Fibroblast of villous mesenchyme (primary cell): ENCODE measurements at regions not wholly inside any gene's neighbourhood (a gene's known extent, or its start where the extent isn't known, plus 50 kb on each side); places are given as distances from the start of the nearest gene placed in this dataset.

Source experiments
- DNase-seq: peaks from one replicate; pipeline ENCODE4 v3.0.0-alpha.2; 2010; ENCODE audit warnings: low read depth
- H3K4me3 ChIP-seq: 2 replicates; pipeline ENCODE4 v1.5.1; 2011; ENCODE audit warnings: low read depth, mild to moderate bottlenecking, low read length
- CTCF ChIP-seq: IDR thresholded peaks from 2 replicates; pipeline ENCODE4 v1.5.1; 2012; ENCODE audit warnings: low read depth, mild to moderate bottlenecking, low read length; ENCODE audit not compliant: insufficient read depth

- no peak for TF ChIP-seq CTCF
- H3K4me3 ChIP-seq: no peak overlapping the region
- no peak for DNase-seq
These were observed 57.2 kb downstream of the NKX6-1 start for GRCh38 chr4:84441758-84442377.

DNA sequence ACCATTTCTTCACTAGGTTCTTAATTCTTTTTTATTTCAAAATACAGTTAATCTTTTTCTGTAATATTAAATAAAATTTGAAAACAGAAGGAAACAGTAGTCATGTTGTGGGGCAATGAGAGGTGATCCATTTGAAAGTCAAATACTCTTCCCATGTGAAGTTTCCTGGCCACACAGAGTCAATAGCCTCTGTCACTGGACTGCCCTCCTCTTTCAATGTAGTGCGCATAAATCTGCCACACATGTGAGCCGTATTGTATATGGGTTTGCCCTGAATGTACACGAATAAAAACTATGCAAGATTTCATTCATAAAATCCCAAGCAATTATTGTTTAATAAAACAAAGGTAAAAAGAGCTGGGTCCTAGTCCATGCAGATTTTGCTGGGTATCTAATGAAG lies 59.1 kb downstream of the NKX6-1 start:
- DNase-seq: no peak
- no peak for TF ChIP-seq CTCF
- no peak overlapping the region for H3K4me3 ChIP-seq

DNA sequence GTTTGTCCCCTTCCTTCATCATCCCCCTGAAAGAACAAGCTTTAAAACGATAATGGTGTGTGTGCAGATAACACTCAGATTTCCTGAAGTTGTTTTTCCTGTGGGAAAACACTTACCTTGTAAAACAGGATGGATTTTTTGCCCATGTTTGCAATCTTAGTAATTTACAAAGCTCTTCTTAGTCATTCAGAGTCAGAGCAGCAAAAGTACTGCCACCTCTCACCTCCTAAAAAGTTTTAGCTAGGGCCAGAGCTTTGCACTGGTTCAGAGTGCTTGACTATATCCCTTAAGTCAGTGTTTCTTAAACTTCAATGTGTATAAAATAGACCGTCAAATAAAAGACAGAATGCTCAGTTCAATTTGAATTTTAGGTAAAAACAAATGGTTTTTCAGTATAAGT lies 62.3 kb downstream of the NKX6-1 start:
- DNase-seq: no peak
- H3K4me3 ChIP-seq: no peak overlapping the region
- TF ChIP-seq CTCF: no peak

DNA sequence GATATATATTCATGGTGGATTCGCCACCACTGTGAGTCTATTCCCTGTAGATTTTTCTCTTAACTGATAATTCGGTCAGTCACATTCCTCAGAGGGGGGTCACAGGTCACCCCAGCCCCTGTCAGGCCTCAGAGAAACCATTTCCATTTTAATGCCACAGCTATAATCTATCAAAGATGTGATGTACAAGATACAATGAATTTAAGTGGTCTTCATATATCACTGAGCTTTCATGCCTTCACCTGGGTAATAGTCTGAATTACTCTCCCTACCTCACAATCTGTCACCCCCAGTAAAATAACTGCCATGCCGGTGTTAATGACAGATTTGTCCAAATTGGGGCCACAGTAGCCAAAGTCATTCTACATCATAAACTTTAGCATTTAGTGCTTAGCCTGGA lies 64.7 kb downstream of the NKX6-1 start:
- no peak overlapping the region for H3K4me3 ChIP-seq
- TF ChIP-seq CTCF: no peak
- no peak for DNase-seq

- H3K4me3 ChIP-seq: no peak overlapping the region
- no peak for TF ChIP-seq CTCF
These were observed 65.4 kb downstream of the NKX6-1 start for GRCh38 chr4:84433633-84434222.

GRCh38 chr4:84432713-84433112 lies 66.4 kb downstream of the NKX6-1 start:
- no peak for TF ChIP-seq CTCF
- no peak for DNase-seq
- no peak overlapping the region for H3K4me3 ChIP-seq

More at GRCh38 chr4:84433633-84434222, 65.4 kb downstream of the NKX6-1 start:
- no peak for DNase-seq

DNA sequence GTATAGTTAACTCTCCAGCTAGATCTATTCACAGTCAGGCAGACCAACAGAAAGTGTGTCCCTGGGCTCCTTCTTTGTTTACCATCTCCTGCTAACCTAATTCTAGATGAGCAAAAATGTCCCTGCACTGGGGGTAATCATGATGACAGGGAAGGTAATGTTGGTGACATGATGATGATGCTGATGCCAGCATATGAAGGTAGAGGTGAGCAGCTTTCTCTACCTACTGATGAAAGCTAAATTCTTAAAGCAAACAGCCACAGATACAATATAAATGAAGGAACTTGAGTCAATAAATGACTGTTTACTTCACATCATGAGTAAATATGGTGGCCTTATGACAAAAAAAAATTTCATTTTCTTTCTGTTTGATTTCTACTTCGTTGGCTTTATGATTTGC lies 78.5 kb downstream of the NKX6-1 start:
- no peak overlapping the region for H3K4me3 ChIP-seq
- TF ChIP-seq CTCF: no peak
- DNase-seq: no peak
